H1 (cell line): ENCODE measurements at regions not wholly inside any gene's neighbourhood (a gene's known extent, or its start where the extent isn't known, plus 50 kb on each side); places are given as distances from the start of the nearest gene placed in this dataset.

Experiments used
- CTCF ChIA-PET: fragments of 300-600 bp; sonication (Branson Sonifier 250); formaldehyde crosslinking; loops from one replicate; lab custom pipeline; 2021; ENCODE audit not compliant: partially characterized antibody; lab: Charles Lee
- POLR2A ChIA-PET: fragments of 300-600 bp; sonication (Branson Sonifier 250); formaldehyde crosslinking; loops from one replicate; lab custom pipeline; 2021; ENCODE audit warnings: inconsistent platforms; ENCODE audit not compliant: partially characterized antibody; lab: Charles Lee
- DNase-seq, 2 experiments: peaks; one replicate each; pipeline versions ENCODE4 v3.0.0 to v3.0.0-alpha.2; 2010 to 2022; ENCODE audit warnings: low spot score in 2 of 2, low read depth in 1 of 2, mixed read lengths in 1 of 2
- FAIRE-seq: peaks from 2 replicates; lab custom pipeline; 2011; peaks lifted over from hg19 to GRCh38; lab: Jason Lieb, UNC
- H2AFZ ChIP-seq: 2 replicates; pipeline ENCODE4 v1.8.1; 2012; ENCODE audit warnings: low read length, inconsistent platforms
- H2AK5ac ChIP-seq: 2 replicates; pipeline ENCODE4 v1.6.1; 2013; ENCODE audit warnings: low read depth, low read length
- H2BK120ac ChIP-seq: replicated peaks from 2 replicates; pipeline ENCODE3; 2013; ENCODE audit warnings: low read depth, low read length, inconsistent platforms
- H2BK12ac ChIP-seq: 2 replicates; pipeline ENCODE4 v1.6.1; 2013; ENCODE audit warnings: low read depth, low read length
- H2BK15ac ChIP-seq: 2 replicates; pipeline ENCODE4 v1.6.1; 2013; ENCODE audit warnings: low read length
- H2BK20ac ChIP-seq: 2 replicates; pipeline ENCODE4 v1.6.1; 2013; ENCODE audit warnings: low read length
- H2BK5ac ChIP-seq: 2 replicates; pipeline ENCODE4 v1.6.1; 2013; ENCODE audit warnings: low read depth, low read length
- H3K14ac ChIP-seq: 2 replicates; pipeline ENCODE4 v1.6.1; 2013; ENCODE audit warnings: inconsistent platforms; ENCODE audit not compliant: insufficient read length
- H3K18ac ChIP-seq: 2 replicates; pipeline ENCODE4 v1.6.1; 2013; ENCODE audit warnings: low read length; ENCODE audit errors: extremely low read depth
- H3K23ac ChIP-seq: 2 replicates; pipeline ENCODE4 v1.6.1; 2013; ENCODE audit warnings: inconsistent platforms; ENCODE audit not compliant: insufficient read length
- H3K23me2 ChIP-seq: 2 replicates; pipeline ENCODE4 v1.6.1; 2013; ENCODE audit warnings: low read depth, low read length
- H3K27ac ChIP-seq: 2 replicates; pipeline ENCODE4 v1.6.1; 2011; ENCODE audit warnings: low read depth, low read length, inconsistent platforms
- H3K27me3 ChIP-seq, 4 experiments: replicated peaks in 1 of 4; 1 replicate in 1 of 4; 2 replicates in 3 of 4; pipeline versions ENCODE4 v1.6.1 to v1.8.1; 2011 to 2013; ENCODE audit warnings: low read length in 3 of 4, mild to moderate bottlenecking in 3 of 4, inconsistent platforms in 2 of 4, mixed read lengths in 2 of 4, moderate library complexity in 1 of 4; ENCODE audit not compliant: control insufficient read depth in 3 of 4, insufficient read depth in 3 of 4; ENCODE audit errors: extremely low read depth in 1 of 4
- H3K36me3 ChIP-seq, 4 experiments: 2 replicates each; pipeline versions ENCODE4 v1.6.1 to v1.8.1; 2011 to 2013; ENCODE audit warnings: mild to moderate bottlenecking in 4 of 4, low read length in 3 of 4, moderate library complexity in 2 of 4, control low read depth in 1 of 4, inconsistent platforms in 1 of 4; ENCODE audit not compliant: insufficient read depth in 4 of 4, control insufficient read depth in 2 of 4
- H3K4ac ChIP-seq: replicated peaks from 2 replicates; pipeline ENCODE3; 2013; ENCODE audit warnings: low read length, low read depth, mixed read lengths, inconsistent platforms; ENCODE audit not compliant: insufficient read length
- H3K4me1 ChIP-seq, 4 experiments: replicated peaks in 1 of 4; 1 replicate in 1 of 4; 2 replicates in 3 of 4; pipeline versions ENCODE4 v1.6.1 to v1.8.1; 2011 to 2013; ENCODE audit warnings: low read length in 3 of 4, inconsistent platforms in 2 of 4, mixed read lengths in 1 of 4; ENCODE audit not compliant: insufficient read depth in 4 of 4, control insufficient read depth in 3 of 4
- H3K4me2 ChIP-seq, 2 experiments: 2 replicates each; pipeline versions ENCODE4 v1.6.1 to v1.8.1; 2011 to 2013; ENCODE audit warnings: low read depth in 2 of 2, low read length in 2 of 2, control low read depth in 1 of 2, inconsistent platforms in 1 of 2, mild to moderate bottlenecking in 1 of 2; ENCODE audit not compliant: insufficient read depth in 1 of 2
- H3K4me3 ChIP-seq, 4 experiments: fragments of 200-600, 300-600 bp in 1 of 4; sonication (generic), shearing (Covaris generic), sonication (Bioruptor Twin) in 1 of 4; 2 replicates each; pipeline versions ENCODE4 v1.5.1 to v1.8.1; 2011 to 2016; ENCODE audit warnings: low read length in 4 of 4, low read depth in 3 of 4, control low read depth in 2 of 4, inconsistent platforms in 2 of 4, mild to moderate bottlenecking in 2 of 4, mixed read lengths in 1 of 4, moderate library complexity in 1 of 4; ENCODE audit not compliant: insufficient read depth in 2 of 4; ENCODE audit errors: extremely low read depth in 1 of 4
- H3K56ac ChIP-seq: replicated peaks from 2 replicates; pipeline ENCODE3; 2013; ENCODE audit warnings: low read depth, mild to moderate bottlenecking, mixed read lengths, low read length, inconsistent platforms; ENCODE audit not compliant: insufficient read length
- H3K79me1 ChIP-seq: 2 replicates; pipeline ENCODE4 v1.6.1; 2013; ENCODE audit warnings: low read depth, low read length, control low read depth
- H3K79me2 ChIP-seq, 2 experiments: 2 replicates each; pipeline versions ENCODE4 v1.6.1 to v1.8.1; 2012 to 2013; ENCODE audit warnings: low read length in 2 of 2, mild to moderate bottlenecking in 2 of 2, inconsistent platforms in 1 of 2; ENCODE audit not compliant: insufficient read depth in 2 of 2, control insufficient read depth in 1 of 2
- H3K9ac ChIP-seq, 4 experiments: replicated peaks in 1 of 4; 1 replicate in 1 of 4; 2 replicates in 3 of 4; pipeline versions ENCODE4 v1.6.1 to v1.8.1; 2011 to 2013; ENCODE audit warnings: low read depth in 3 of 4, low read length in 3 of 4, control low read depth in 2 of 4, mild to moderate bottlenecking in 2 of 4, moderate library complexity in 2 of 4, inconsistent platforms in 1 of 4; ENCODE audit errors: extremely low read depth in 1 of 4
- H3K9me3 ChIP-seq, 2 experiments: 2 replicates each; pipeline versions ENCODE4 v1.6.1 to v1.8.1; 2012 to 2013; ENCODE audit warnings: mild to moderate bottlenecking in 2 of 2, moderate library complexity in 2 of 2, control low read depth in 1 of 2, inconsistent platforms in 1 of 2, low read depth in 1 of 2, low read length in 1 of 2, mixed read lengths in 1 of 2; ENCODE audit not compliant: insufficient read depth in 2 of 2
- H4K20me1 ChIP-seq, 2 experiments: replicated peaks in 1 of 2; 2 replicates each; pipeline versions ENCODE3 to v1.8.1; 2011 to 2013; ENCODE audit warnings: inconsistent platforms in 2 of 2, low read length in 2 of 2, mild to moderate bottlenecking in 1 of 2; ENCODE audit not compliant: insufficient read depth in 2 of 2, control insufficient read depth in 1 of 2
- H4K5ac ChIP-seq: 2 replicates; pipeline ENCODE4 v1.6.1; 2013; ENCODE audit warnings: low read length, low read depth, mixed read lengths, inconsistent platforms; ENCODE audit not compliant: insufficient read length
- H4K8ac ChIP-seq: 2 replicates; pipeline ENCODE4 v1.8.0; 2013; ENCODE audit warnings: mild to moderate bottlenecking, moderate library complexity, low read length, inconsistent platforms; ENCODE audit not compliant: insufficient read depth; ENCODE audit errors: extremely low read depth
- H4K91ac ChIP-seq: replicated peaks from 2 replicates; pipeline ENCODE3; 2013; ENCODE audit warnings: low read length, mixed read lengths, inconsistent platforms; ENCODE audit not compliant: insufficient read length
- WGBS, 2 experiments: shearing (Covaris generic) in 1 of 2; methylation state at CpG; one replicate each; pipeline versions ENCODE4 v1.1.6 to v1.1.7; 2013 to 2015; ENCODE audit warnings: low lambda C conversion rate in 2 of 2, mixed read lengths in 2 of 2, inconsistent platforms in 1 of 2, low coverage in 1 of 2, missing lambda C conversion rate in 1 of 2; ENCODE audit not compliant: insufficient replicate concordance in 2 of 2, insufficient coverage in 1 of 2, insufficient read length in 1 of 2; ENCODE audit errors: extremely low coverage in 1 of 2, missing lambda C conversion rate in 1 of 2; 5-methylcytosine and 5-hydroxymethylcytosine counted together
- TF ChIP-seq, protein P1 (sequence below): fragments of 300-600 bp; sonication (generic); IDR thresholded peaks from 2 replicates; pipeline ENCODE4 v1.7.1; 2012; ENCODE audit warnings: low read length, moderate library complexity, mild to moderate bottlenecking, inconsistent platforms; ENCODE audit not compliant: insufficient replicate concordance

DNA sequence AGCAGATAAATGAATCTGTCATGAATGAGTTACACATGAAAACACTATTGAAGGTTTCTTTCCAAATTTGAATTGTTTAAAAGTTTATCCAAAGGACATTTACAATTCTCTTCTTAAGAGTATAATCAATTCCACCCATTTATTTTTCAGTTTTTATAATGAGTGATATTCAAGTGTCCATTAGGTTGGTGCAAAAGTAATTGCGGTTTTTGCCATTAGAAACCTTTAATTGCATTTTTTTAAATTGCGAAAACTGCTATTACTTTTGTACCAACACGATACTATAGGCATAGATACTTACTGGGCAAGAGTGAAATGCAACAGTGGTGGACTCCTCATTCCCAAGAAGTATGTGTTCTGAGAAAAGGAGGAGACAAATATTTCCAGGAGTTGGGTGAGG is 422.7 kb upstream of the MON1B start:
- no peak overlapping the region for H2BK120ac ChIP-seq
- ChIA-PET CTCF (no interaction called here), POLR2A (no interaction called here)
- no peak overlapping the region for H4K8ac ChIP-seq
- H3K4me2 ChIP-seq = no peak overlapping the region
- H3K9me3 ChIP-seq = peaks cover under 1 to 3% of the 10 kb centered on the region in 2 experiments; a peak in 1 of 4 replicates
- no peak overlapping the region for H2BK20ac ChIP-seq
- no peaks in the 10 kb centered on the region for H3K79me2 ChIP-seq
- H3K14ac ChIP-seq = no peak overlapping the region
- H3K27me3 ChIP-seq = no peaks in the 10 kb centered on the region
- no peaks in the 10 kb centered on the region for H3K23me2 ChIP-seq
- no peak overlapping the region for H3K27ac ChIP-seq
- H4K91ac ChIP-seq = no peak overlapping the region
- H2AFZ ChIP-seq = no peak overlapping the region
- H4K5ac ChIP-seq = no peak overlapping the region
- no peak overlapping the region for H3K56ac ChIP-seq
- H2BK5ac ChIP-seq = no peak overlapping the region
- WGBS, 2 experiments = 93% methylated on average over 3 of the region's 3 CpGs; no CpG with 5 or more reads in 1 of the 2 experiments
- no peak overlapping the region for H2BK12ac ChIP-seq
- no peak overlapping the region for H3K23ac ChIP-seq
- FAIRE-seq = no peak
- H4K20me1 ChIP-seq = no peaks in the 10 kb centered on the region
- no peak overlapping the region for H2BK15ac ChIP-seq
- no peaks in the 10 kb centered on the region for H3K4me1 ChIP-seq
- no peak overlapping the region for H3K4me3 ChIP-seq
- no peak overlapping the region for H3K9ac ChIP-seq
- H3K79me1 ChIP-seq = no peaks in the 10 kb centered on the region
- TF ChIP-seq, protein P1, sequence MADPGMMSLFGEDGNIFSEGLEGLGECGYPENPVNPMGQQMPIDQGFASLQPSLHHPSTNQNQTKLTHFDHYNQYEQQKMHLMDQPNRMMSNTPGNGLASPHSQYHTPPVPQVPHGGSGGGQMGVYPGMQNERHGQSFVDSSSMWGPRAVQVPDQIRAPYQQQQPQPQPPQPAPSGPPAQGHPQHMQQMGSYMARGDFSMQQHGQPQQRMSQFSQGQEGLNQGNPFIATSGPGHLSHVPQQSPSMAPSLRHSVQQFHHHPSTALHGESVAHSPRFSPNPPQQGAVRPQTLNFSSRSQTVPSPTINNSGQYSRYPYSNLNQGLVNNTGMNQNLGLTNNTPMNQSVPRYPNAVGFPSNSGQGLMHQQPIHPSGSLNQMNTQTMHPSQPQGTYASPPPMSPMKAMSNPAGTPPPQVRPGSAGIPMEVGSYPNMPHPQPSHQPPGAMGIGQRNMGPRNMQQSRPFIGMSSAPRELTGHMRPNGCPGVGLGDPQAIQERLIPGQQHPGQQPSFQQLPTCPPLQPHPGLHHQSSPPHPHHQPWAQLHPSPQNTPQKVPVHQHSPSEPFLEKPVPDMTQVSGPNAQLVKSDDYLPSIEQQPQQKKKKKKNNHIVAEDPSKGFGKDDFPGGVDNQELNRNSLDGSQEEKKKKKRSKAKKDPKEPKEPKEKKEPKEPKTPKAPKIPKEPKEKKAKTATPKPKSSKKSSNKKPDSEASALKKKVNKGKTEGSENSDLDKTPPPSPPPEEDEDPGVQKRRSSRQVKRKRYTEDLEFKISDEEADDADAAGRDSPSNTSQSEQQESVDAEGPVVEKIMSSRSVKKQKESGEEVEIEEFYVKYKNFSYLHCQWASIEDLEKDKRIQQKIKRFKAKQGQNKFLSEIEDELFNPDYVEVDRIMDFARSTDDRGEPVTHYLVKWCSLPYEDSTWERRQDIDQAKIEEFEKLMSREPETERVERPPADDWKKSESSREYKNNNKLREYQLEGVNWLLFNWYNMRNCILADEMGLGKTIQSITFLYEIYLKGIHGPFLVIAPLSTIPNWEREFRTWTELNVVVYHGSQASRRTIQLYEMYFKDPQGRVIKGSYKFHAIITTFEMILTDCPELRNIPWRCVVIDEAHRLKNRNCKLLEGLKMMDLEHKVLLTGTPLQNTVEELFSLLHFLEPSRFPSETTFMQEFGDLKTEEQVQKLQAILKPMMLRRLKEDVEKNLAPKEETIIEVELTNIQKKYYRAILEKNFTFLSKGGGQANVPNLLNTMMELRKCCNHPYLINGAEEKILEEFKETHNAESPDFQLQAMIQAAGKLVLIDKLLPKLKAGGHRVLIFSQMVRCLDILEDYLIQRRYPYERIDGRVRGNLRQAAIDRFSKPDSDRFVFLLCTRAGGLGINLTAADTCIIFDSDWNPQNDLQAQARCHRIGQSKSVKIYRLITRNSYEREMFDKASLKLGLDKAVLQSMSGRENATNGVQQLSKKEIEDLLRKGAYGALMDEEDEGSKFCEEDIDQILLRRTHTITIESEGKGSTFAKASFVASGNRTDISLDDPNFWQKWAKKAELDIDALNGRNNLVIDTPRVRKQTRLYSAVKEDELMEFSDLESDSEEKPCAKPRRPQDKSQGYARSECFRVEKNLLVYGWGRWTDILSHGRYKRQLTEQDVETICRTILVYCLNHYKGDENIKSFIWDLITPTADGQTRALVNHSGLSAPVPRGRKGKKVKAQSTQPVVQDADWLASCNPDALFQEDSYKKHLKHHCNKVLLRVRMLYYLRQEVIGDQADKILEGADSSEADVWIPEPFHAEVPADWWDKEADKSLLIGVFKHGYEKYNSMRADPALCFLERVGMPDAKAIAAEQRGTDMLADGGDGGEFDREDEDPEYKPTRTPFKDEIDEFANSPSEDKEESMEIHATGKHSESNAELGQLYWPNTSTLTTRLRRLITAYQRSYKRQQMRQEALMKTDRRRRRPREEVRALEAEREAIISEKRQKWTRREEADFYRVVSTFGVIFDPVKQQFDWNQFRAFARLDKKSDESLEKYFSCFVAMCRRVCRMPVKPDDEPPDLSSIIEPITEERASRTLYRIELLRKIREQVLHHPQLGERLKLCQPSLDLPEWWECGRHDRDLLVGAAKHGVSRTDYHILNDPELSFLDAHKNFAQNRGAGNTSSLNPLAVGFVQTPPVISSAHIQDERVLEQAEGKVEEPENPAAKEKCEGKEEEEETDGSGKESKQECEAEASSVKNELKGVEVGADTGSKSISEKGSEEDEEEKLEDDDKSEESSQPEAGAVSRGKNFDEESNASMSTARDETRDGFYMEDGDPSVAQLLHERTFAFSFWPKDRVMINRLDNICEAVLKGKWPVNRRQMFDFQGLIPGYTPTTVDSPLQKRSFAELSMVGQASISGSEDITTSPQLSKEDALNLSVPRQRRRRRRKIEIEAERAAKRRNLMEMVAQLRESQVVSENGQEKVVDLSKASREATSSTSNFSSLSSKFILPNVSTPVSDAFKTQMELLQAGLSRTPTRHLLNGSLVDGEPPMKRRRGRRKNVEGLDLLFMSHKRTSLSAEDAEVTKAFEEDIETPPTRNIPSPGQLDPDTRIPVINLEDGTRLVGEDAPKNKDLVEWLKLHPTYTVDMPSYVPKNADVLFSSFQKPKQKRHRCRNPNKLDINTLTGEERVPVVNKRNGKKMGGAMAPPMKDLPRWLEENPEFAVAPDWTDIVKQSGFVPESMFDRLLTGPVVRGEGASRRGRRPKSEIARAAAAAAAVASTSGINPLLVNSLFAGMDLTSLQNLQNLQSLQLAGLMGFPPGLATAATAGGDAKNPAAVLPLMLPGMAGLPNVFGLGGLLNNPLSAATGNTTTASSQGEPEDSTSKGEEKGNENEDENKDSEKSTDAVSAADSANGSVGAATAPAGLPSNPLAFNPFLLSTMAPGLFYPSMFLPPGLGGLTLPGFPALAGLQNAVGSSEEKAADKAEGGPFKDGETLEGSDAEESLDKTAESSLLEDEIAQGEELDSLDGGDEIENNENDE = no peak
- no peaks in the 10 kb centered on the region for H3K36me3 ChIP-seq
- no peak overlapping the region for H3K4ac ChIP-seq
- H3K18ac ChIP-seq = no peak overlapping the region
- H2AK5ac ChIP-seq = no peak overlapping the region
- DNase-seq = no peak
